ENCODE measurements at regions not wholly inside any gene's neighbourhood (a gene's known extent, or its start where the extent isn't known, plus 50 kb on each side); places are given as distances from the start of the nearest gene placed in this dataset.

DNA sequence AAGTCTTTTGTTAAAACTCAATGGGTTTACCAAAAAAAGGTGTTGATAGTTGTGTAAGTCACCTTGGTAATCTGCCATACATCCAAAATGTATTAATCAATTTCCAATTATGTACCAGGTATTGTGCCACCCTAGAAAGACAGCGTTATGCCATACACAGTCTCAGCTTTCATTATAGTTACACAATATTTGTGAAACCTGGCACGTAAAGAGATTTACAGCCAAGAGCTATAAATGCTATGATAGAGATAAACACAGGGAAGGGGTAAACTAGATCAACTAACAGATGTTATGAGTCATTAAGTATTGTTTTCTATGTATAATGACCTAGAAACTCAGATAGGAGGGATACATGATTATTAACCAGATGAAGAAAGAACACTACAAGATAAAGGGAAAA, 725.6 kb upstream of the SLITRK5 start:
- ATAC-seq (ENCODE audit: low FRiP score in 2 of 2) (no peak), DNase-seq (no peak)
- Histone ChIP-seq H3K4me3 (no peak overlapping the region), H3K4me1 (no peaks in the 10 kb centered on the region), H3K36me3 (no peaks in the 10 kb centered on the region), H3K27ac (no peak overlapping the region), H3K9me3 (no peaks in the 10 kb centered on the region), H3K27me3 (no peaks in the 10 kb centered on the region)
- no peak for TF ChIP-seq POLR2AphosphoS5 (IDR thresholded peaks at IDR 0.05)
- no peak for TF ChIP-seq EP300 (IDR thresholded peaks at IDR 0.05)
- WGBS, 2 donors, result 86 to 90% methylated on average over 2 of the region's 2 CpGs

DNA sequence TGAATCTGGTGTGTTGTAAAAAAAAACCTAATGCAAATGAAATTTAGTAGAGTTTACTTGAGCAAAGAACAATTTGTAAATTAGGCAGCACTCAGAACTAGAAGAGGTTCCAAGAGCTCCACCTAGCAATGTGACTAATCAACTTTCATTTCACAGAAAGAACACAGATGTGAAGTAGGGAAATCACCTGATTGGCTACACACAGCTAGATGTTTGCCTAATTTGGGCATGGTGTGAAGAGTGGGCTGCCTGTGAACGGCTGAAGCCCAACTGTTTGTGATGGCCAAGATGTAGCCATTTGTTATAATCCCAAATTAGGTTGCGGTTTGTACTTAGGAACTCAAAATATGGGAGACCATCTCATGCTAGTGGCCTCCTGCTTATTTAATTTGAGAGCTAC, 724.4 kb upstream of the SLITRK5 start:
- Histone ChIP-seq H3K36me3 (no peaks in the 10 kb centered on the region), H3K4me1 (no peaks in the 10 kb centered on the region), H3K27ac (no peak overlapping the region), H3K27me3 (no peaks in the 10 kb centered on the region), H3K9me3 (no peaks in the 10 kb centered on the region), H3K4me3 (no peak overlapping the region)
- ATAC-seq (ENCODE audit: low FRiP score in 2 of 2), result no peak
- TF ChIP-seq POLR2AphosphoS5 (IDR thresholded peaks at IDR 0.05), result no peak
- TF ChIP-seq EP300 (IDR thresholded peaks at IDR 0.05), result no peak
- TF ChIP-seq, protein P1, sequence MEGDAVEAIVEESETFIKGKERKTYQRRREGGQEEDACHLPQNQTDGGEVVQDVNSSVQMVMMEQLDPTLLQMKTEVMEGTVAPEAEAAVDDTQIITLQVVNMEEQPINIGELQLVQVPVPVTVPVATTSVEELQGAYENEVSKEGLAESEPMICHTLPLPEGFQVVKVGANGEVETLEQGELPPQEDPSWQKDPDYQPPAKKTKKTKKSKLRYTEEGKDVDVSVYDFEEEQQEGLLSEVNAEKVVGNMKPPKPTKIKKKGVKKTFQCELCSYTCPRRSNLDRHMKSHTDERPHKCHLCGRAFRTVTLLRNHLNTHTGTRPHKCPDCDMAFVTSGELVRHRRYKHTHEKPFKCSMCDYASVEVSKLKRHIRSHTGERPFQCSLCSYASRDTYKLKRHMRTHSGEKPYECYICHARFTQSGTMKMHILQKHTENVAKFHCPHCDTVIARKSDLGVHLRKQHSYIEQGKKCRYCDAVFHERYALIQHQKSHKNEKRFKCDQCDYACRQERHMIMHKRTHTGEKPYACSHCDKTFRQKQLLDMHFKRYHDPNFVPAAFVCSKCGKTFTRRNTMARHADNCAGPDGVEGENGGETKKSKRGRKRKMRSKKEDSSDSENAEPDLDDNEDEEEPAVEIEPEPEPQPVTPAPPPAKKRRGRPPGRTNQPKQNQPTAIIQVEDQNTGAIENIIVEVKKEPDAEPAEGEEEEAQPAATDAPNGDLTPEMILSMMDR (IDR thresholded peaks at IDR 0.05), result no peak
- no peak for TF ChIP-seq POLR2A (IDR thresholded peaks at IDR 0.05)
- 77 to 85% methylated on average over 2 of the region's 2 CpGs for WGBS, 2 donors
- no peak for DNase-seq

DNA sequence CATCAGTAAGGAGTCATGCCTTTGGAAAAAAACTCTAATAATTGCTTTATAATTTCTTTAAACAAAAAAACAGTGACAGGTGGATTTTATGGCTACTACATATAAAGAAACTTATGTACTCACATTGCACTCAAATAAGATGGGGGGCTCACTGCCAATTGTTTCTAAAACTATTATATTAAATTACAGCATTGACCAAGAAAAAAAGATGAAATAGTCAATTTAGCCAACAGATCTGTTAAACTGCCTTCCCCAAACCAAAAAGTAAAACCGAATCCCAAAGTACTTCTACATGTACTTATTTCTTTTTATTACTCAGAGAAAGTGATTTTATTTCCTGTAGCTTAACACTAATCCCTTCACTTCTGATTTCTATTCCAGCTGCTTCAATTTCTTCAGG, 716.8 kb upstream of the SLITRK5 start:
- Histone ChIP-seq H3K4me3 (no peak overlapping the region), H3K27me3 (no peaks in the 10 kb centered on the region), H3K4me1 (no peaks in the 10 kb centered on the region), H3K9me3 (no peaks in the 10 kb centered on the region), H3K36me3 (no peaks in the 10 kb centered on the region), H3K27ac (no peak overlapping the region)
- no peak for TF ChIP-seq POLR2A (IDR thresholded peaks at IDR 0.05)
- TF ChIP-seq POLR2AphosphoS5 (IDR thresholded peaks at IDR 0.05), result no peak
- 79 to 87% methylated on average over 1 of the region's 1 CpG for whole genome bisulfite sequencing, 2 donors
- ATAC-seq (ENCODE audit: low FRiP score in 2 of 2) (no peak), DNase-seq (no peak)

- no peak overlapping the region for H3K27ac ChIP-seq
- no peaks in the 10 kb centered on the region for H3K9me3 ChIP-seq
- no peak for ATAC-seq (ENCODE audit: low FRiP score in 2 of 2)
- no peak overlapping the region for H3K4me3 ChIP-seq
- H3K36me3 ChIP-seq, result no peaks in the 10 kb centered on the region
- no peak for DNase-seq
- H3K4me1 ChIP-seq, result no peaks in the 10 kb centered on the region
- TF ChIP-seq POLR2A (IDR thresholded peaks at IDR 0.05), result no peak
- no peak for TF ChIP-seq EP300 (IDR thresholded peaks at IDR 0.05)
- TF ChIP-seq, protein P1 (IDR thresholded peaks at IDR 0.05), result no peak
- TF ChIP-seq POLR2AphosphoS5 (IDR thresholded peaks at IDR 0.05), result no peak
- no peaks in the 10 kb centered on the region for H3K27me3 ChIP-seq
These were observed 710.3 kb upstream of the SLITRK5 start for GRCh38 chr13:86960876-86961275.

- no peaks in the 10 kb centered on the region for H3K27me3 ChIP-seq
- 81 to 83% methylated on average over 5 of the region's 7 CpGs for WGBS, 2 donors
- no peak overlapping the region for H3K27ac ChIP-seq
- H3K9me3 ChIP-seq, result no peaks in the 10 kb centered on the region
- no peaks in the 10 kb centered on the region for H3K36me3 ChIP-seq
- no peak for TF ChIP-seq EP300 (IDR thresholded peaks at IDR 0.05)
- no peak for TF ChIP-seq POLR2AphosphoS5 (IDR thresholded peaks at IDR 0.05)
- TF ChIP-seq, protein P1 (IDR thresholded peaks at IDR 0.05), result no peak
- no peak for TF ChIP-seq POLR2A (IDR thresholded peaks at IDR 0.05)
- H3K4me3 ChIP-seq, result no peak overlapping the region
- DNase-seq (peak in 1 of 2 donors; percentile 21), ATAC-seq (ENCODE audit: low FRiP score in 2 of 2) (no peak)
- no peaks in the 10 kb centered on the region for H3K4me1 ChIP-seq
These were observed 696.7 kb upstream of the SLITRK5 start for GRCh38 chr13:86974251-86974994.

DNA sequence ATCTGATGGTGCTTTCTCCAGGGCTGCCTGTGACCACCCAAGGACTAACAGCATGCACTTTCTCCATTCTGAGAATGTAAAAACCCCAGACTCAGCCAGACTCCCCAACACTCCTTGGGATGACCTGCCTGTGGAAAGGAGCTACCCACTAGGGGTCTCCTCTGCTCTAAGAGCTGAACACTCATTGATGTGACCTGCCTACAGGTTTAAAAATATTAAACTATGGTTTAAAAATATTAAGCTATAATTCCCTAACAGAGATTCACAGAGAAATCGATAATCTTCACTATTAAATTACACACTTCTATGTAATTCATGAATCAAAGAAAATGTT, 696.2 kb upstream of the SLITRK5 start:
- TF ChIP-seq, protein P1 (IDR thresholded peaks at IDR 0.05), result no peak
- no peak for TF ChIP-seq POLR2A (IDR thresholded peaks at IDR 0.05)
- no peak for TF ChIP-seq POLR2AphosphoS5 (IDR thresholded peaks at IDR 0.05)
- no peak for TF ChIP-seq EP300 (IDR thresholded peaks at IDR 0.05)
- ATAC-seq (ENCODE audit: low FRiP score in 2 of 2) (no peak), DNase-seq (no peak)
- Histone ChIP-seq H3K27ac (no peak overlapping the region), H3K4me3 (no peak overlapping the region), H3K27me3 (no peaks in the 10 kb centered on the region), H3K36me3 (no peaks in the 10 kb centered on the region), H3K9me3 (no peaks in the 10 kb centered on the region), H3K4me1 (no peaks in the 10 kb centered on the region)
- WGBS, 2 donors, result 83 to 90% methylated on average over 1 of the region's 1 CpG
